NCI-H526 (cell line): ENCODE measurements at regions not wholly inside any gene's neighbourhood (a gene's known extent, or its start where the extent isn't known, plus 50 kb on each side); places are given as distances from the start of the nearest gene placed in this dataset.
A peak's percentile ranks its signal among the peaks of the same experiment; 100 is the strongest.
"Not testable (repeated sequence)": the region's sequence is repeated elsewhere in the genome, so short reads cannot be mapped to it uniquely, and the experiment has no call there.

Source experiments
- DNase-seq, 2 experiments: peaks; one replicate each; lab custom pipeline; 2025; lab: John Stamatoyannopoulos, UW

DNA sequence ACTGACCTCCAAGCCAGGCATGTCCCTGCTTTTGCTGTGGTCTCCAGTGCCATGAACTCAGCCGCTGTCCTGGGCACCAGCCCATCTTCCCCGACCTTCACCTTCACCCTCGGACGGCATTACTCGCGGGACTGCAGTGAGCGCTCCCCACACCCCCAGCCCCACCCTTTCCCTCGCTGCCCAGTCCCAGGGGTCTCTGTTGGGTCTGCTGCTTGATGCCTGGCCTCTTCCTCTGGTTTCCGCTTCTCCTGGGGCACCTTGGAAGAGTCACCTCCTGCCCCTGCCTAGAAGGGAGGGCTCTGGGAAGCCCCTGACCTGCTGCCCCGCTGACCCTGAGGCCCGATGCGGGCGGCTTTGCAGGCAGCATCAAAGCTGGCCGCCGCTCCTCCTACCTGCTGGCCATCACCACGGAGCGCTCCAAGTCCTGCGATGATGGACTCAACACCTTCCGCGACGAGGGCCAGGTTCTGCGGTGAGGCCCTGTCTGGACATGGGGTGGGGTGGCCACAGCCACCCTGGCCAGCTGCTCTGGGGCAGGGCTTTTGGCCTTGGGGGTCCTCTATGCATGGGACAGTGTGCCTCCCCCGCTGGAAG, 102.3 kb downstream of the ZNF267 start:
- DNase-seq = not testable (repeated sequence)

GRCh38 chr16:31978463-31978862, 104.9 kb downstream of the ZNF267 start:
- not testable (repeated sequence) for DNase-seq

GRCh38 chr16:31981739-31982138, 108.1 kb downstream of the ZNF267 start:
- not testable (repeated sequence) for DNase-seq

DNA sequence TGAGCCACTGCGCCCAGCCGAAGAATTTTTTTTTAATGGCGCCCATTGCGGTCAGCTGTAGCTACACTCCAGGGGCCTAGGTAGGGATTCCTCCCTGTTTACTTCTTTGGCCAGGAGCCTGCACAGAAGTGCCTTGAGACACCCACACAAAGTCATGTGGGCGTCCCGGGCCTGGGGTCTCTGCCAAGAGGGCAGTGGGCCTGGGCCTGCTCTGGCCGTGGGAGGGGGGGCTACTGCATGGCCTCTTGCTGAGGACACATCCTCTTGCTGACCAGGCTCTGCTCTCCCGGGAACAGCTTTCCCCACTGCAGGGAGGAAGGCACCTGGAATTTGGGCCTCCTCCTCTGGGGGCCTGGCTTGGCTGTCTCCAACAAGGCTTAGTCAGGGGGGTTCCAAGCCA, 109.4 kb downstream of the ZNF267 start:
- DNase-seq = not testable (repeated sequence)

GRCh38 chr16:31983666-31984065, 110.1 kb downstream of the ZNF267 start:
- DNase-seq = not testable (repeated sequence)

GRCh38 chr16:31986895-31987294, 113.3 kb downstream of the ZNF267 start:
- not testable (repeated sequence) for DNase-seq

DNA sequence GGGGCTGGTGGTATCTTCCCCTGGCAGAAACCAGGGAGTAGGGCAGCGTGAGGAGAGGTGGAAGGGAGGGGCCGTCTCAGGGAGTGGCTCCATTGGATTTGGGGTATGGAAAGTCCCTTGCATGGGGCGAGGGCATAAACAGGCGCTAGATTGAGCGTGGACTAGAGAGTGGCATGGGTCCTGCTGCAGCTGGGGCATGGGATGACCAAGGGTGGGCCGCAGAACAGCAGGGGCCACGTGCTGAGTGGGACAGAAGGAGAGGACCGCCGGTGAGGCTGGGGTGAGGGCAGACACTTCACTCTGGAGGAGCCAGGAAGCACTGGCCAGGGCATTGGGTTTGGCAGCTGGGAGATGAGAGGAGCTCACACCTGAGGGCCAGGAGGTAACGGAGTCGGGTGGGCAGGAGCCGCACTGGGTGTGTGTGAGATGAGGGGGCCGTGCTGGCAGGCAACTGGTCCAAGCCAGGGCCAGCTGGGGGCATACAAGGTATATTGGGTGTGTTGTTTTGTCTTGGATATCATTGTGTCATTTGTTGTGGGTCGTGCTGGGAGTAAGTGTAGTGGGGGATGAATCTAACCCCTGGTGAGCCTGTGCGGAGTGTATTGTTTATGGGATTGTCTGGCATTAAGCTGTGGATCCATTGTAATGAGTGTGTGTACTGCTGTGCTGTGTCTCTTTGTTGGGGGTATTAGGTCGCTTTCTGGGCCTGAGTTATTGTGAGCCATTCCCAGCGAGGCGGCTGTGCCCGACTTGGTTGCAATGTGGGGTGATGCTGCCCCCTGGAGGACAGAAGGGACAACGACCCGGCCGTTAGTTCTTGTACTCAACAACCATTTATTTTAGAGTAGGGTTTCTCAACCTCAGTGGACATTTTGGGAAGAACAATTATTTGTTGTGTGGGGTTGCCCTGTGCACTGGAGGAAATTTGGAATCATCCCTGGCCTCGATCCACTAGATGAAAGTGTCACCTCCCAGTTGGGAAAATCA, 115.3 kb downstream of the ZNF267 start:
- DNase-seq = not testable (repeated sequence)

- DNase-seq = not testable (repeated sequence)
Observed at GRCh38 chr16:31990261-31990660, 116.7 kb downstream of the ZNF267 start.

GRCh38 chr16:31990980-31991379, 117.4 kb downstream of the ZNF267 start:
- not testable (repeated sequence) for DNase-seq

- DNase-seq = not testable (repeated sequence)
Observed at GRCh38 chr16:31996325-31996724, 122.7 kb downstream of the ZNF267 start.

- not testable (repeated sequence) for DNase-seq
Observed at GRCh38 chr16:32002496-32002895, 128.9 kb downstream of the ZNF267 start.

GRCh38 chr16:32003819-32004218, 130.2 kb downstream of the ZNF267 start:
- DNase-seq = not testable (repeated sequence)

- DNase-seq = not testable (repeated sequence)
Observed at GRCh38 chr16:32038783-32039496, 165.3 kb downstream of the ZNF267 start.

- DNase-seq = not testable (repeated sequence)
Observed at GRCh38 chr16:32039919-32040318, 166.3 kb downstream of the ZNF267 start.

DNA sequence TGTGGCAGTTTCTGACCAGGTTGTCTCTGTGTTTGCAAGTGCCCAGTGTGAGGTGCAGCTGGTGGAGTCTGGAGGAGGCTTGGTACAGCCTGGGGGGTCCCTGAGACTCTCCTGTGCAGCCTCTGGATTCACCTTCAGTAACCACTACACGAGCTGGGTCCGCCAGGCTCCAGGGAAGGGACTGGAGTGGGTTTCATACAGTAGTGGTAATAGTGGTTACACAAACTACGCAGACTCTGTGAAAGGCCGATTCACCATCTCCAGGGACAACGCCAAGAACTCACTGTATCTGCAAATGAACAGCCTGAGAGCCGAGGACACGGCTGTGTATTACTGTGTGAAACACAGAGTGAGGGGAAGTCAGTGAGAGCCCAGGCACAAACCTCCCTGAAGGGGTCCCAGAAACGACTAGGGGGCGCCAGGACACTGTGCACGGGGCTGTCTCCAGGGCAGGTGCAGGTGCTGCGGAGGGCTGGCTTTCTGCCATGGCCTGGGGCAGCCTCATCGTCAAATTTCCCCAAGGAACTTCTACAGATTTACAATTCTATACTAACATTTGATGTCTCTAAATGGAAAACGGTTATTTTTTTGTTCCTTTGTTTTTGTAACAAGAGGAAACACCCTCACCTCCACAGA, 187.0 kb upstream of the TP53TG3D start:
- DNase-seq = peak in 1 of 2 experiments; percentile 9

DNA sequence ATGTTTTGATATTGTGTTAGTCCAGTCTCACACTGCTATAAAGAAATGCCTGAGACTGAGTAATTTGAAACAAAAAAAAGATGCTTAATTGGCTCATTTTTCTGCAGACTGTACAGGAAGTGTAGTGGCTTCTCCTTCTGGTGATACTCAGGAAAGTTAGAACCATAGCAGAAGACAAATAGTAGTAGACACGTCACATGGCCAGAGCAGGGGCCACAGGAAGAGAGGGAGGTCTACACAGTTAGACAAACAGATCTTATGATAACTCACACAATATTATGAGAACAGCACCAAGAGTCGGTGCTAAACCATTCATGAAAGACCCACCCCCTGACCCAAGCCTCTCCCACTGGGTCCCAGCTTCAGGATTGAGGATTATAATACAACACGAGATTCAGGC, 181.5 kb upstream of the TP53TG3D start:
- DNase-seq = not testable (repeated sequence)

GRCh38 chr16:32083891-32084290, 169.2 kb upstream of the TP53TG3D start:
- not testable (repeated sequence) for DNase-seq

- not testable (repeated sequence) for DNase-seq
Observed at GRCh38 chr16:32084656-32085401, 168.3 kb upstream of the TP53TG3D start.

- DNase-seq = not testable (repeated sequence)
Observed at GRCh38 chr16:32085438-32086141, 167.5 kb upstream of the TP53TG3D start.

GRCh38 chr16:32115562-32115961, 137.5 kb upstream of the TP53TG3D start:
- not testable (repeated sequence) for DNase-seq
